ENCODE measurements at regions not wholly inside any gene's neighbourhood (a gene's known extent, or its start where the extent isn't known, plus 50 kb on each side); places are given as distances from the start of the nearest gene placed in this dataset.

GRCh38 chr14:71399057-71399487, 491.8 kb downstream of the PCNX1 start:
- no peaks in the 10 kb centered on the region for H3K36me3 ChIP-seq (ENCODE audit: control insufficient read depth, insufficient read depth, low read length)
- H2AK5ac ChIP-seq (ENCODE audit: low read depth, low read length): no peak overlapping the region
- no peak overlapping the region for H2BK120ac ChIP-seq (ENCODE audit: low read depth, low read length)
- ATAC-seq (ENCODE audit: low read depth): no peak
- H3K56ac ChIP-seq (ENCODE audit: extremely low read depth, insufficient read depth, low read length): no peak overlapping the region
- no peaks in the 10 kb centered on the region for H3K27me3 ChIP-seq (ENCODE audit: control insufficient read depth, insufficient read depth, low read length)
- no peak overlapping the region for H3K23ac ChIP-seq (ENCODE audit: low read depth, low read length)
- ChIA-PET POLR2A (ENCODE audit: unreplicated experiment) (no interaction called here), CTCF (no interaction called here)
- no peak overlapping the region for H3K9ac ChIP-seq (ENCODE audit: low read depth, low read length)
- DNase-seq: peak; percentile 33
- peak overlapping the region; percentile 25; the same call in 1 of the 2 replicates for H3K18ac ChIP-seq (ENCODE audit: low read depth, low read length)
- H3K14ac ChIP-seq (replicated peaks; ENCODE audit: low read depth, low read length): no peak overlapping the region
- no peak overlapping the region for H2BK5ac ChIP-seq (ENCODE audit: low read depth, low read length, poor library complexity, severe bottlenecking)
- no peak overlapping the region for H3K4me3 ChIP-seq (ENCODE audit: insufficient read depth, low read depth, low read length)
- H3K27ac ChIP-seq (ENCODE audit: insufficient read depth, low read length): no peak overlapping the region
- TF ChIP-seq NFE2L2 (IDR thresholded peaks at IDR 0.05; ENCODE audit: low read depth, low read length) (no peak), MXI1 (IDR thresholded peaks at IDR 0.05; ENCODE audit: borderline replicate concordance, low read depth, low read length) (no peak), BHLHE40 (IDR thresholded peaks at IDR 0.05; ENCODE audit: low read depth, low read length) (no peak), SMC3 (IDR thresholded peaks at IDR 0.05; ENCODE audit: low read depth, low read length) (no peak), RCOR1 (IDR thresholded peaks at IDR 0.05; ENCODE audit: insufficient replicate concordance, low read length) (no peak), RAD21 (IDR thresholded peaks at IDR 0.05; ENCODE audit: low read length) (no peak), MAFK (IDR thresholded peaks at IDR 0.05; ENCODE audit: low read depth, low read length) (no peak), CHD1 (IDR thresholded peaks at IDR 0.05; ENCODE audit: low read depth, low read length) (no peak)
- TF ChIP-seq, protein P1, sequence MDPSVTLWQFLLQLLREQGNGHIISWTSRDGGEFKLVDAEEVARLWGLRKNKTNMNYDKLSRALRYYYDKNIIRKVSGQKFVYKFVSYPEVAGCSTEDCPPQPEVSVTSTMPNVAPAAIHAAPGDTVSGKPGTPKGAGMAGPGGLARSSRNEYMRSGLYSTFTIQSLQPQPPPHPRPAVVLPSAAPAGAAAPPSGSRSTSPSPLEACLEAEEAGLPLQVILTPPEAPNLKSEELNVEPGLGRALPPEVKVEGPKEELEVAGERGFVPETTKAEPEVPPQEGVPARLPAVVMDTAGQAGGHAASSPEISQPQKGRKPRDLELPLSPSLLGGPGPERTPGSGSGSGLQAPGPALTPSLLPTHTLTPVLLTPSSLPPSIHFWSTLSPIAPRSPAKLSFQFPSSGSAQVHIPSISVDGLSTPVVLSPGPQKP (IDR thresholded peaks at IDR 0.05; ENCODE audit: borderline replicate concordance, low read depth, low read length): no peak
- H4K91ac ChIP-seq (ENCODE audit: insufficient read depth, low read depth, low read length): no peak overlapping the region
- no peak overlapping the region for H2AFZ ChIP-seq (replicated peaks; ENCODE audit: low read length, poor library complexity)
- H3K4ac ChIP-seq (ENCODE audit: low read depth, low read length): no peak overlapping the region
- H3K4me1 ChIP-seq (ENCODE audit: control insufficient read depth, insufficient read depth, low read length): peaks cover 4% of the 10 kb centered on the region
- dilution Hi-C loops (cut with HindIII; ENCODE audit: low sequenced_read_pairs, unreplicated experiment) (no loop called here), in situ Hi-C loops (cut with MboI; ENCODE audit: low sequenced_read_pairs) (no loop called here), intact Hi-C loops (cut with micrococcal nuclease) (no loop called here)
- H4K5ac ChIP-seq (ENCODE audit: low read depth, low read length): no peak overlapping the region; the same call in 1 of the 2 replicates
- no peak overlapping the region for H2BK20ac ChIP-seq (ENCODE audit: low read depth, low read length)
- H3K79me1 ChIP-seq (ENCODE audit: low read depth in 1 of 2, low read length in 2 of 2): peaks cover 22 to 61% of the 10 kb centered on the region in 2 experiments
- no peak overlapping the region for H3K4me2 ChIP-seq (ENCODE audit: low read depth, low read length)
- H2BK15ac ChIP-seq (ENCODE audit: low read depth, low read length): no peak overlapping the region
- no TSS peak for BruUV-seq (replicated peaks)
- H2AK9ac ChIP-seq (replicated peaks; ENCODE audit: low read depth, low read length, poor library complexity): no peak overlapping the region
- peaks cover 10% of the 10 kb centered on the region for H3K9me1 ChIP-seq (ENCODE audit: insufficient read depth, low read length)
- H4K20me1 ChIP-seq (ENCODE audit: insufficient read depth, low read length): no peaks in the 10 kb centered on the region
- peak overlapping the region in 1 of 2 experiments; percentile 41; a peak in 1 of 4 replicates for H4K8ac ChIP-seq (ENCODE audit: low read depth in 2 of 2, low read length in 2 of 2)
- no peaks in the 10 kb centered on the region for H3K9me3 ChIP-seq (ENCODE audit: control insufficient read depth, insufficient read depth, low read length)
- no CpG with 5 or more reads among the region's 3 CpGs for WGBS, 2 experiments (ENCODE audit: extremely low coverage in 2 of 2, insufficient read length in 1 of 2)
